GM21360 (cell line): ENCODE measurements at regions not wholly inside any gene's neighbourhood (a gene's known extent, or its start where the extent isn't known, plus 50 kb on each side); places are given as distances from the start of the nearest gene placed in this dataset.

Experiments used
- ATAC-seq: cut with Tn5 transposase; IDR thresholded peaks from one replicate; pipeline ENCODE4 v1.9.1; 2021; ENCODE audit warnings: mild to moderate bottlenecking, moderate library complexity; ENCODE audit not compliant: unreplicated experiment

GRCh38 chr4:79476196-79476595, 68.2 kb upstream of the GK2 start:
- no peak for ATAC-seq

GRCh38 chr4:79473439-79473724, 65.4 kb upstream of the GK2 start:
- no peak for ATAC-seq

- ATAC-seq, result no peak
These were observed 64.8 kb upstream of the GK2 start for GRCh38 chr4:79472693-79473438.

DNA sequence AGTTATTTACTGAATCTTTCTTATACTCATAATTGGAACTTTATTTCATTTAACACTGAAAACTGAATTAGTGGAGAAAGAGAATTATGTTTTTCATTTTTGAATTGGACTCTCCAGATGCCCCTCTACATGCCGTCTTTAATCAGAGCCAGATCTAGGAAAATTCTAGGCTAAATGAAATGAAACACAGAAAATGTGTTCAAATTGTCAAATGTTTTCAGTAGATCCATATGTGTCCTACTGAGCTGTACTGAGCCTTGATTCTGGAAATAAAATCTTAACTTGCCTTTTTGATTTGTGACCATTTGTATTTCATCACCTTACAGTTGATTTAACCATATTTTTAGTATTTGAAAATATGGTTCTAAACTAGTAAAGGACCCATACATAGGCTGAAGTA, 64.0 kb upstream of the GK2 start:
- no peak for ATAC-seq

DNA sequence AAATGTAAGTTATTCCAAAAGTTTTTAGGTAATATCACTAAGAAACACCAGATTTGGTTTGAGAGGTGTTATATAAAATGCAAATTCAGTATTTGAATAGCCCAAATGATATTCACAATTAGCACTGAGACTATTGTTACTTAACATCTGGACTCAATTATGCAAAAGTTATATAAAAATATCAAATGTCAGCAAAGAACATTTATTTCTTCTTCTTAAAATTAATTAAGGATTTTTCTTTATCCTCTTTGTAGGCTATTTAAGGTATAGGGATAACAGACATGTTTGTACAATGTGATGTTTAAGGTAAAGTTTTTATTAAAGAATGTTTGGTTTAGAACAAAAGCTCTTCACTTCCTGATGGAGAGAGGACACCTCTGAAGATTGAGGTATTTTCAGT, 63.3 kb upstream of the GK2 start:
- ATAC-seq, result no peak

GRCh38 chr4:79467246-79467932, 59.4 kb upstream of the GK2 start:
- no peak for ATAC-seq

DNA sequence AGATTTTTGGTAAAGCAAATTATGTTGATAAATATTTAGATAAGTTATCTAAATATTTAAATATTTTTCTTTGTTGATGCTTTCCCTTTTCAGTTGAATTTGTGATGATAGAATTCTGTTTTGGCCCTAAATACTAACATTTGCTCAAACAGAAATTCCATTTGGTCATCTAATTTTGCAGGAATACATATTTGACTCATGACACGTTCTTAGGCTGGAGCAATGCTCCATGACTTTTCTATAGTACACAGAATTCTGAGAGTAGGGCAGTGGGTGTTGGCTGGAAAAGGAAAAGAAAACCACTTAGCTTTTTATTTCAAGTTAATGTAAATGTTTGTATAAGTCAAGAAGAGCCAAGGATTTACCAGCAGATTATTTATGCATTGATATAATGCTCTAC, 58.6 kb upstream of the GK2 start:
- ATAC-seq, result no peak
